Gastrocnemius medialis (tissue), 4 donors: ENCODE measurements at regions not wholly inside any gene's neighbourhood (a gene's known extent, or its start where the extent isn't known, plus 50 kb on each side); places are given as distances from the start of the nearest gene placed in this dataset.

Source experiments
- ATAC-seq, 2 donors: fragments of 150-250 bp; one replicate each; pipeline ENCODE4 v1.9.1; 2016
- DNase-seq, 2 donors: peaks; one replicate each; pipeline ENCODE4 v3.0.0-alpha.2; 2019
- H3K27ac ChIP-seq, 4 donors: fragments of 200-600 bp; sonication (generic); 1 replicate in 1 of 4; 2 replicates in 3 of 4; pipeline ENCODE4 v1.5.1; 2016 to 2018; ENCODE audit warnings: mild to moderate bottlenecking in 2 of 4, moderate library complexity in 1 of 4
- H3K27me3 ChIP-seq, 3 donors: fragments of 200-600 bp; sonication (generic) in 2 of 3; 1 replicate in 1 of 3; 2 replicates in 2 of 3; pipeline versions ENCODE4 v1.5.1 to v1.6.0; 2016 to 2019; ENCODE audit warnings: mild to moderate bottlenecking in 1 of 3, moderate library complexity in 1 of 3
- H3K36me3 ChIP-seq, 2 donors: fragments of 200-600 bp; sonication (generic) in 1 of 2; one replicate each; pipeline ENCODE4 v1.5.1; 2017 to 2018
- H3K4me1 ChIP-seq, 2 donors: fragments of 200-600 bp; sonication (generic) in 1 of 2; one replicate each; pipeline ENCODE4 v1.5.1; 2016 to 2017; ENCODE audit warnings: mild to moderate bottlenecking in 2 of 2
- H3K4me3 ChIP-seq, 4 donors: fragments of 200-600 bp; sonication (generic) in 3 of 4; 1 replicate in 1 of 4; 2 replicates in 3 of 4; pipeline ENCODE4 v1.5.1; 2016 to 2019; ENCODE audit warnings: mild to moderate bottlenecking in 2 of 4
- H3K9me3 ChIP-seq, 3 donors: fragments of 200-600 bp; sonication (generic) in 2 of 3; 1 replicate in 1 of 3; 2 replicates in 2 of 3; pipeline ENCODE4 v1.5.1; 2016 to 2019
- POLR2A ChIP-seq, 2 donors: fragments of 450-650 bp; IDR thresholded peaks; one replicate each; pipeline ENCODE4 v1.6.1; 2017; ENCODE audit warnings: antibody characterized with exemption in 2 of 2, mild to moderate bottlenecking in 2 of 2, moderate library complexity in 2 of 2
- in situ Hi-C, 4 donors: fragments of 200-750 bp; cut with MboI; loops; one replicate each; pipeline versions ENCODE4 v1.15.0 to v1.8.0; 2017; ENCODE audit warnings: low sequenced_read_pairs in 4 of 4
- intact Hi-C: fragments of 100-400 bp; cut with DNase I; formaldehyde crosslinking; loops from one replicate; pipeline ENCODE4 v1.15.1; 2023; ENCODE audit warnings: low total_unique reads
- TF ChIP-seq, protein P1 (sequence below), 5 experiments: fragments of 450-650 bp in 3 of 5; fragments of 200-600 bp in 2 of 5; sonication (generic) in 2 of 5; IDR thresholded peaks in 4 of 5; conservative IDR thresholded peaks in 1 of 5; 1 replicate in 4 of 5; 2 replicates in 1 of 5; pipeline ENCODE4 v1.5.1; 2016 to 2019; ENCODE audit warnings: antibody characterized with exemption in 5 of 5, mild to moderate bottlenecking in 3 of 5, moderate library complexity in 3 of 5

DNA sequence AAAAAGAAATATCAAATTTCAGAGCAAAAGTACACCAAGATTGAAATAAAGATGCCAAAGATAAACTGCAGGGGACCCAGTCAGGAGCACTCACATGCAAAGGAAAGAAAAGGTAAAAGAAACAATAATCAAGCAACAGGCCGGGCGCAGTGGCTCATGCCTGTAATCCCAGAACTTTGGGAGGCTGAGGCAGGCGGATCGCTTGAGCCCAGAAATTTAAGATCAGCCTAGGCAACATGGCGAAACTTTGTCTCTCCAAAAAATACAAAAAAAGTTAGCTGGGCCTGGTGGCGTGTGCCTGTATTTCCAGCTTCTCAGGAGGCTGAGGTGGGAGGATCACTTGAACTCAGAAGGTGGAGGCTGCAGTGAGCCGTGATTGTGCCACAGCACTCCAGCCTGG is 107.6 kb upstream of the SMURF2 start:
- intact Hi-C loops (no loop called here), in situ Hi-C loops (no loop called here)
- no peak overlapping the region for H3K4me3 ChIP-seq
- DNase-seq = no peak
- H3K27me3 ChIP-seq = no peaks in the 10 kb centered on the region
- TF ChIP-seq POLR2A (IDR thresholded peaks at IDR 0.05) = no peak
- TF ChIP-seq, protein P1, sequence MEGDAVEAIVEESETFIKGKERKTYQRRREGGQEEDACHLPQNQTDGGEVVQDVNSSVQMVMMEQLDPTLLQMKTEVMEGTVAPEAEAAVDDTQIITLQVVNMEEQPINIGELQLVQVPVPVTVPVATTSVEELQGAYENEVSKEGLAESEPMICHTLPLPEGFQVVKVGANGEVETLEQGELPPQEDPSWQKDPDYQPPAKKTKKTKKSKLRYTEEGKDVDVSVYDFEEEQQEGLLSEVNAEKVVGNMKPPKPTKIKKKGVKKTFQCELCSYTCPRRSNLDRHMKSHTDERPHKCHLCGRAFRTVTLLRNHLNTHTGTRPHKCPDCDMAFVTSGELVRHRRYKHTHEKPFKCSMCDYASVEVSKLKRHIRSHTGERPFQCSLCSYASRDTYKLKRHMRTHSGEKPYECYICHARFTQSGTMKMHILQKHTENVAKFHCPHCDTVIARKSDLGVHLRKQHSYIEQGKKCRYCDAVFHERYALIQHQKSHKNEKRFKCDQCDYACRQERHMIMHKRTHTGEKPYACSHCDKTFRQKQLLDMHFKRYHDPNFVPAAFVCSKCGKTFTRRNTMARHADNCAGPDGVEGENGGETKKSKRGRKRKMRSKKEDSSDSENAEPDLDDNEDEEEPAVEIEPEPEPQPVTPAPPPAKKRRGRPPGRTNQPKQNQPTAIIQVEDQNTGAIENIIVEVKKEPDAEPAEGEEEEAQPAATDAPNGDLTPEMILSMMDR (IDR thresholded peaks at IDR 0.05 in 4 of 5, conservative IDR thresholded peaks at IDR 0.05 in 1 of 5) = no peak
- no peaks in the 10 kb centered on the region for H3K4me1 ChIP-seq
- H3K9me3 ChIP-seq = no peaks in the 10 kb centered on the region
- peaks cover 0 to 5% of the 10 kb centered on the region in 2 donors for H3K36me3 ChIP-seq
- no peak overlapping the region for H3K27ac ChIP-seq
- no peak for ATAC-seq

DNA sequence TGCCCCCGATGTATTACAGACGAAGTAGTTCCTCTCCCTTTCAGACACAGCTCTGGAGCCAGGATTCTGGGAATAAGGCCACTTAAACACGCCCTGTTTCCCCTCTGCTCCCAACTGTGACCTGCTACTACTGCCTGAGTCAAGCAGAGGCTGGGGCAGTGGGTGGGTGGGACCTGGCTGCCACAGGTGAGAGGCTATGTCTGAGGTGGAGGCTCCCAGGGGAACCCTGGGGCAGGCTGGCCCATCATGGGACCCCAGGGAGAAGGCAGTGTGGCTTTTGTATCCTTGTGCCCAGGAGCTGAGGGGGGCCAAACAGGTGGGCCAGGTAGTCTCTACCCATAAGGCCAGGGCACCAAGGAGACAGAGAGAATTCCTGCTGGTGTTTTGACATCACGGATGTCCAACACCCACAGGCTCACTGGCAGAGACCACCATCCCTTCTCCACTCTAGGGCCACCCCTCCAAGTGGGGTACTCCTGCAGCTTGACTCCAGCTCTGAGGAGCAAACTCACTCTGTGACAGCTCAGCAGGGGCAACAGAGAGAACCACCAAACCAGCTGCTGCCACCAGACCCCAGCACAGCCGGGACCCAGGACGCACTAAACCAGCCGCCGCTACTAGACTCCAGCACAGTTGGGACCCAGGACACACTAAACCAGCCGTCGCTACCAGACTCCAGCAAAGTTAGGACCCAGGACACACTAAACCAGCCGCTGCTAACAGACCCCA is 105.3 kb upstream of the SMURF2 start:
- Histone ChIP-seq H3K4me1 (no peaks in the 10 kb centered on the region), H3K9me3 (no peaks in the 10 kb centered on the region), H3K27me3 (no peaks in the 10 kb centered on the region), H3K4me3 (no peak overlapping the region), H3K27ac (no peak overlapping the region), H3K36me3 (peaks cover 0 to 13% of the 10 kb centered on the region in 2 donors)
- TF ChIP-seq, protein P1 (IDR thresholded peaks at IDR 0.05 in 4 of 5, conservative IDR thresholded peaks at IDR 0.05 in 1 of 5) = no peak
- TF ChIP-seq POLR2A (IDR thresholded peaks at IDR 0.05) = no peak
- no peak for ATAC-seq
- intact Hi-C loops (no loop called here), in situ Hi-C loops (no loop called here)
- no peak for DNase-seq

DNA sequence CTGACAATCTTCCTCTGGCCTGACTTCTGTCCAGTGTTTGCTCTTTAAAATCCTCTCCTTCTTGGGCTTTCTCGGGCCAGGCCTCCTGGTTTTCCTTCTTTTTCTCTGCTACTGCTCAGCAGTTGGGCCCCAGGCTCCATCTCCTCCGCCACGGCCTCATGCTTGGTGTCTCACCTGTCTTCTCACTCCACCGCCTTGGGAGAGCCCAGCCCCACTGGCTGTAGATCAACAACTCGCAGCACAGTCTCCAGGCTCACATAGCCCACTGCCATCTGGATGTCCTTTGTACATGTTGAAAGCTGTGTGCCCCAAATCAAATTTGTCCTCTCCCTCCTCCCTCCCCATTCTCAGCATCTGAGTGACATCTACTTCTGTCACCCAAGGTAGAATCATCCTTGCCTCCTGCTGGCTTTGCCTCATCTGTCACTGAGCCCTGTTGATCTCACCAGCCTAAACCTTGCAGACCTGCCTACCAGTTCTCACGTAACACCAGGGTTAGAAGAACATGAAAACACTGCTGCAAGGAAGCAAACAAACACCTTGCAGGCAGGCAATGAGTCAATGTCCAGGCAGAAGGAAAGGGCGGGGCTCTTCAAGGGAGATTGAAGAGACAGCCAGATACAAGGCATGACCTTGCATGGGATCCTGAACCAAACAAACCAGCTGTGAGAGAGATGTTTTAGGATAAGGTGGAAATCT is 103.2 kb upstream of the SMURF2 start:
- no peak for DNase-seq

GRCh38 chr17:64750891-64751677 is 89.0 kb upstream of the SMURF2 start:
- Histone ChIP-seq H3K9me3 (no peaks in the 10 kb centered on the region), H3K36me3 (peaks cover 0 to 54% of the 10 kb centered on the region in 2 donors), H3K4me1 (no peaks in the 10 kb centered on the region), H3K27ac (no peak overlapping the region), H3K4me3 (no peak overlapping the region), H3K27me3 (no peaks in the 10 kb centered on the region)
- intact Hi-C loops = no loop called here
- in situ Hi-C loops = no loop called here
- no peak for TF ChIP-seq POLR2A (IDR thresholded peaks at IDR 0.05)
- TF ChIP-seq, protein P1 (IDR thresholded peaks at IDR 0.05 in 4 of 5, conservative IDR thresholded peaks at IDR 0.05 in 1 of 5) = no peak
- ATAC-seq (no peak), DNase-seq (no peak)

More for the DNA sequence above, 103.2 kb upstream of the SMURF2 start:
- intact Hi-C loops = no loop called here
- Histone ChIP-seq H3K4me1 (no peaks in the 10 kb centered on the region), H3K4me3 (no peak overlapping the region), H3K9me3 (no peaks in the 10 kb centered on the region), H3K27me3 (no peaks in the 10 kb centered on the region), H3K36me3 (peaks cover 0 to 19% of the 10 kb centered on the region in 2 donors), H3K27ac (no peak overlapping the region)
- in situ Hi-C loops = no loop called here
- TF ChIP-seq POLR2A (IDR thresholded peaks at IDR 0.05) = no peak
- TF ChIP-seq, protein P1 (IDR thresholded peaks at IDR 0.05 in 4 of 5, conservative IDR thresholded peaks at IDR 0.05 in 1 of 5) = no peak
- ATAC-seq = no peak
